ENCODE measurements at regions not wholly inside any gene's neighbourhood (a gene's known extent, or its start where the extent isn't known, plus 50 kb on each side); places are given as distances from the start of the nearest gene placed in this dataset.

DNA sequence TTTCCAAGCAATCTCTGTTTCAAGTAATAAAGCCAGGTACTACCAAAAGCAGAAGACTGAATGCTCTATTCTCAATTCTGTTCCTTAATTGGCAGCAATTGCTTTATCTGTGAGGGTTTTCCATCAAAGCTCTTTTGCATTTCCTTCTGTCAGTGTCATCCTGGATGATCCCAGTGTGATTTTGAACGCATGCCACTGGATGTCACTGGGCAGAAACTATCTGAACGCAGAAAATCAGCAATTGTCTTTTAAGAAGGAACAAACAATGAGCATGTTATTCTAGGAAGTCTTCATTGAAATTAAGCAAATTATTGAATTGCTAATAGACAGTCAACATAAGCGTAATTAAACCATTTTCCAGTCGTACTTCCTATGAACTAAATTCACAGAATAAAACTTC, 259.0 kb upstream of the REG3G start:
- H3K9me3 ChIP-seq (ENCODE audit: control insufficient read depth, low read depth, low read length), result no peaks in the 10 kb centered on the region
- DNase-seq, result no peak
- H3K4me1 ChIP-seq (ENCODE audit: control insufficient read depth, insufficient read depth, low read length), result no peaks in the 10 kb centered on the region
- no peaks in the 10 kb centered on the region for H3K36me3 ChIP-seq (ENCODE audit: control insufficient read depth, insufficient read depth, low read length)
- 95% methylated on average over 4 of the region's 4 CpGs for WGBS (ENCODE audit: insufficient coverage, low lambda C conversion rate)
- H3K27me3 ChIP-seq (ENCODE audit: control insufficient read depth, insufficient read depth, low read length), result no peaks in the 10 kb centered on the region
- no peak overlapping the region for H3K27ac ChIP-seq (ENCODE audit: low read length)
- no peak overlapping the region for H3K4me3 ChIP-seq (ENCODE audit: low read length)

GRCh38 chr2:78768016-78768415, 257.5 kb upstream of the REG3G start:
- 100% methylated on average over 1 of the region's 1 CpG for WGBS (ENCODE audit: insufficient coverage, low lambda C conversion rate)
- H3K27ac ChIP-seq (ENCODE audit: low read length), result no peak overlapping the region
- no peaks in the 10 kb centered on the region for H3K27me3 ChIP-seq (ENCODE audit: control insufficient read depth, insufficient read depth, low read length)

GRCh38 chr2:78775291-78775690, 250.2 kb upstream of the REG3G start:
- H3K27ac ChIP-seq (ENCODE audit: low read length), result no peak overlapping the region
- H3K4me3 ChIP-seq (ENCODE audit: low read length), result no peak overlapping the region
- peaks cover 5% of the 10 kb centered on the region for H3K9me3 ChIP-seq (ENCODE audit: control insufficient read depth, low read depth, low read length)
- DNase-seq, result no peak
- H3K27me3 ChIP-seq (ENCODE audit: control insufficient read depth, insufficient read depth, low read length), result no peaks in the 10 kb centered on the region
- no CpG with 5 or more reads among the region's 4 CpGs for WGBS (ENCODE audit: insufficient coverage, low lambda C conversion rate)
- H3K4me1 ChIP-seq (ENCODE audit: control insufficient read depth, insufficient read depth, low read length), result no peaks in the 10 kb centered on the region
- no peaks in the 10 kb centered on the region for H3K36me3 ChIP-seq (ENCODE audit: control insufficient read depth, insufficient read depth, low read length)

More at GRCh38 chr2:78768016-78768415, 257.5 kb upstream of the REG3G start:
- Histone ChIP-seq H3K4me3 (ENCODE audit: low read length) (no peak overlapping the region), H3K36me3 (ENCODE audit: control insufficient read depth, insufficient read depth, low read length) (no peaks in the 10 kb centered on the region), H3K4me1 (ENCODE audit: control insufficient read depth, insufficient read depth, low read length) (no peaks in the 10 kb centered on the region), H3K9me3 (ENCODE audit: control insufficient read depth, low read depth, low read length) (no peaks in the 10 kb centered on the region)
- no peak for DNase-seq

DNA sequence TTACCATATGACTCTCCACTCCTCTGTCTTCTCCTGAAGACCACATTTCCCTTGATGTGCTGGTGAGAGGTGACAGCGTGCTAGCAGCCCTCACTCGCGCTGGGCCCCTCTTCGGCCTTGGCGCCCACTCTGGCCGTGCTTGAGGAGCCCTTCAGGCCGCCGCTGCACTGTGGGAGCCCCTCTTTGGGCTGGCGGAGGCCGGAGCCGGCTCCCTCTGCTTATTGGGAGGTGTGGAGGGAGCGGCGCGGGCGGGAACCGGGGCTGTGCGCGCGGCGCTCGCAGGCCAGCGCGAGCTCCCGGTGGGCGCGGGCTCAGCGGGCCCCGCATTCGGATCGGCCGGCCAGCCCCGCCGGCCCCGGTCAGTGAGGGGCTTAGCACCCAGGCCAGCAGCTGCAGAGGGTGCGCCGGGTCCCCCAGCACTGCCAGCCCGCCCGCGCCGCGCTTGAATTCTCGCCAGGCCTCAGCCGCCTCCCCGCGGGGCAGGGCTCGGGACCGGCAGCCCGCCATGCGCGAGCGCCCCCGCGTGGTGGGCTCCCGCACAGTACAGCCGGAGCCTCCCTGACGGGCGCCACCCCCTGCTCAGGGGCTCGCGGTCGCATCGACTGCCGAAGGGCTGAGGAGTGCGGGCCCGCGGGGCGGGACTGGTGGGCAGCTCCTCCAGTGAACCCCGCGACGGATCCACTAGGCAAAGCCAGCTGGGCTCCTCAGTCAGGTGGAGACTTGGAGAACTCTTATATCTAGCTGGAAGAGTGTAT, 246.6 kb upstream of the REG3G start:
- Histone ChIP-seq H3K27me3 (ENCODE audit: control insufficient read depth, insufficient read depth, low read length) (no peaks in the 10 kb centered on the region), H3K4me1 (ENCODE audit: control insufficient read depth, insufficient read depth, low read length) (no peaks in the 10 kb centered on the region), H3K27ac (ENCODE audit: low read length) (no peak overlapping the region), H3K36me3 (ENCODE audit: control insufficient read depth, insufficient read depth, low read length) (no peaks in the 10 kb centered on the region), H3K4me3 (ENCODE audit: low read length) (no peak overlapping the region), H3K9me3 (ENCODE audit: control insufficient read depth, low read depth, low read length) (peaks cover 5% of the 10 kb centered on the region)
- no CpG with 5 or more reads among the region's 69 CpGs for WGBS (ENCODE audit: insufficient coverage, low lambda C conversion rate)
- DNase-seq, result no peak

DNA sequence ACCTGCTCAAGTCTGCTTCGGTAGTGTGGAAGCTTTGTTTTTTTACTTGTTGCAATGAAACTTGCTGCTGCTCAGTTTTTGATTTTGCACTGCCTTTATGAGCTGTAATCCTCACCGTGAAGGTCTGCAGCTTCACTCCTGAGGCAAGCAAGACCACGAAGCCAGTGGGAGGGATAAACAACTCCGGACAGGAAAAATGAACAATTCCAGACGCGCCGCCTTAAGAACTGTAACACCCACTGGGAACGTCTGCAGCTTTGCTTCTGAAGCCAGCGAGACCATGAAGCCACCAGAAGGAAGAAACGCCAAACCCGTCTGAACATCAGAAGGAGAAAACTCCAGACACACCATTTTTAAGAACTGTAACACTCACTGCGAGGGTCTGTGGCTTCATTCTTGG, 245.7 kb upstream of the REG3G start:
- no peaks in the 10 kb centered on the region for H3K4me1 ChIP-seq (ENCODE audit: control insufficient read depth, insufficient read depth, low read length)
- H3K27me3 ChIP-seq (ENCODE audit: control insufficient read depth, insufficient read depth, low read length), result no peaks in the 10 kb centered on the region
- peaks cover 5% of the 10 kb centered on the region for H3K9me3 ChIP-seq (ENCODE audit: control insufficient read depth, low read depth, low read length)
- WGBS (ENCODE audit: insufficient coverage, low lambda C conversion rate), result no CpG with 5 or more reads among the region's 12 CpGs
- no peak for DNase-seq
- no peak overlapping the region for H3K4me3 ChIP-seq (ENCODE audit: low read length)
- no peak overlapping the region for H3K27ac ChIP-seq (ENCODE audit: low read length)
- H3K36me3 ChIP-seq (ENCODE audit: control insufficient read depth, insufficient read depth, low read length), result no peaks in the 10 kb centered on the region

DNA sequence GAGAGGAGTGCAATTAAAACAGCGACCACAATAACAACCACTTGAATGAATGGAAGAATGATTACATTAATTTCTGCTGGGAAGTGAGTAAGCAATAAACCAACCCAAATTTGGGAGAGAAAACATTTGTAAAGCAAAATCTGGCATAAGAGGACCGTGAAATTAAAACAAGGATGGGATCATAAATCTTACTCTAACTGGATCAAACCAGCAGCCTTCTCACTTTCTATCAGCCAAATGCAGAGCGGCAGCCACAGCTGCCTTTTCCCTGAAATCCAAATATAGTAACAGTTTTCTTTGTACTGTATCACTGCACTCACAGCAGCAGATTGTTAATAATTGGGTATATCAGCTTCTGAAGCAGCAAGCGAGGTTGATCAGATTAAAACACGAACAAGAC, 245.2 kb upstream of the REG3G start:
- peaks cover 5% of the 10 kb centered on the region for H3K9me3 ChIP-seq (ENCODE audit: control insufficient read depth, low read depth, low read length)
- 72% methylated on average over 2 of the region's 5 CpGs for WGBS (ENCODE audit: insufficient coverage, low lambda C conversion rate)
- no peaks in the 10 kb centered on the region for H3K4me1 ChIP-seq (ENCODE audit: control insufficient read depth, insufficient read depth, low read length)
- H3K4me3 ChIP-seq (ENCODE audit: low read length), result no peak overlapping the region
- no peaks in the 10 kb centered on the region for H3K27me3 ChIP-seq (ENCODE audit: control insufficient read depth, insufficient read depth, low read length)
- no peaks in the 10 kb centered on the region for H3K36me3 ChIP-seq (ENCODE audit: control insufficient read depth, insufficient read depth, low read length)
- no peak for DNase-seq
- H3K27ac ChIP-seq (ENCODE audit: low read length), result no peak overlapping the region

- no peak overlapping the region for H3K4me3 ChIP-seq (ENCODE audit: low read length)
- no peak overlapping the region for H3K27ac ChIP-seq (ENCODE audit: low read length)
- H3K4me1 ChIP-seq (ENCODE audit: control insufficient read depth, insufficient read depth, low read length), result no peaks in the 10 kb centered on the region
- peaks cover 5% of the 10 kb centered on the region for H3K9me3 ChIP-seq (ENCODE audit: control insufficient read depth, low read depth, low read length)
- H3K27me3 ChIP-seq (ENCODE audit: control insufficient read depth, insufficient read depth, low read length), result no peaks in the 10 kb centered on the region
- H3K36me3 ChIP-seq (ENCODE audit: control insufficient read depth, insufficient read depth, low read length), result no peaks in the 10 kb centered on the region
- WGBS (ENCODE audit: insufficient coverage, low lambda C conversion rate), result 60% methylated on average over 2 of the region's 7 CpGs
- DNase-seq, result no peak
These were observed 244.5 kb upstream of the REG3G start for GRCh38 chr2:78780864-78781583.

GRCh38 chr2:78782196-78782595, 243.3 kb upstream of the REG3G start:
- H3K4me3 ChIP-seq (ENCODE audit: low read length), result no peak overlapping the region
- H3K4me1 ChIP-seq (ENCODE audit: control insufficient read depth, insufficient read depth, low read length), result no peaks in the 10 kb centered on the region
- 80% methylated on average over 3 of the region's 4 CpGs for WGBS (ENCODE audit: insufficient coverage, low lambda C conversion rate)
- DNase-seq, result no peak
- H3K27ac ChIP-seq (ENCODE audit: low read length), result no peak overlapping the region
- no peaks in the 10 kb centered on the region for H3K36me3 ChIP-seq (ENCODE audit: control insufficient read depth, insufficient read depth, low read length)
- H3K9me3 ChIP-seq (ENCODE audit: control insufficient read depth, low read depth, low read length), result peaks cover 5% of the 10 kb centered on the region
- no peaks in the 10 kb centered on the region for H3K27me3 ChIP-seq (ENCODE audit: control insufficient read depth, insufficient read depth, low read length)

- DNase-seq, result no peak
- Histone ChIP-seq H3K9me3 (ENCODE audit: control insufficient read depth, low read depth, low read length) (no peaks in the 10 kb centered on the region), H3K27ac (ENCODE audit: low read length) (no peak overlapping the region), H3K36me3 (ENCODE audit: control insufficient read depth, insufficient read depth, low read length) (no peaks in the 10 kb centered on the region), H3K27me3 (ENCODE audit: control insufficient read depth, insufficient read depth, low read length) (no peaks in the 10 kb centered on the region), H3K4me3 (ENCODE audit: low read length) (no peak overlapping the region), H3K4me1 (ENCODE audit: control insufficient read depth, insufficient read depth, low read length) (no peaks in the 10 kb centered on the region)
- 50% methylated on average over 2 of the region's 3 CpGs for WGBS (ENCODE audit: insufficient coverage, low lambda C conversion rate)
These were observed 213.4 kb upstream of the REG3G start for GRCh38 chr2:78811955-78812610.

DNA sequence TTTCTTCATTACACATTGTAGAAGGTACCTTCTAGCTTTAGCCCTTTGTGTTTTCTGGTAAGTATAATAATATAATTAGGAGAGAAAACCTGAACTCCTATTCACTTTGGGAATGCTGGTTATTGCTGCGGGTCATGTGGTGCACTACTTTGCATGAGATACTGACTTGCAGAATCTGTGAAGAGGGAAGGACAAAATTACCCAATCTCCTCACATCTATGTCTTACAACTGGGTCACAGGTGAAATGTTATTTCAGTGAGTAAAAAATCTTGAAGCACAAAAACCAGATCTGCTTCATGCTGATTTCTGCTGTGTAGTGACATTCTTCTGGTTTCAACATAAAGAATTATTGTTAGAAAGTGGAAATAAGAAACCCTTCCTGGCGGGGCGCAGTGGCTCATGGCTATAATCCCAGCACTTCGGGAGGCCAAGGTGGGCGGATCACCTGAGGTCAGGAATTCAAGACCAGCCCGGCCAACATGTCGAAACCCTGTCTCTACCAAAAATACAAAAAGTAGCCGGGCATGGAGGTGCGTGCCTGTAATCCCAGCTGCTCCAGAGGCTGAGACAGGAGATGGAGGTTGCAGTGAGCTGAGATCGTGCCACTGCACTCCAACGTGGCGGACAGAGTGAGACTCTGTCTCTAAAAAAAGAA, 211.0 kb upstream of the REG3G start:
- Histone ChIP-seq H3K9me3 (ENCODE audit: control insufficient read depth, low read depth, low read length) (no peaks in the 10 kb centered on the region), H3K4me1 (ENCODE audit: control insufficient read depth, insufficient read depth, low read length) (no peaks in the 10 kb centered on the region), H3K4me3 (ENCODE audit: low read length) (no peak overlapping the region), H3K36me3 (ENCODE audit: control insufficient read depth, insufficient read depth, low read length) (no peaks in the 10 kb centered on the region), H3K27me3 (ENCODE audit: control insufficient read depth, insufficient read depth, low read length) (no peaks in the 10 kb centered on the region), H3K27ac (ENCODE audit: low read length) (no peak overlapping the region)
- 84% methylated on average over 4 of the region's 12 CpGs for WGBS (ENCODE audit: insufficient coverage, low lambda C conversion rate)
- DNase-seq, result no peak
